GM12891 (cell line): ENCODE measurements at regions not wholly inside any gene's neighbourhood (a gene's known extent, or its start where the extent isn't known, plus 50 kb on each side); places are given as distances from the start of the nearest gene placed in this dataset.

ENCODE experiments used
- DNase-seq: peaks from one replicate; pipeline ENCODE4 v3.0.0; 2011; ENCODE audit warnings: low spot score; ENCODE audit not compliant: insufficient read length
- FAIRE-seq: peaks from 2 replicates; lab custom pipeline; 2011; peaks lifted over from hg19 to GRCh38; lab: Jason Lieb, UNC
- PAX5 ChIP-seq: IDR thresholded peaks from 2 replicates; pipeline ENCODE4 v1.6.1; 2011; ENCODE audit warnings: low read length, moderate library complexity, mild to moderate bottlenecking; ENCODE audit not compliant: insufficient read depth, severe bottlenecking
- POLR2A ChIP-seq: IDR thresholded peaks from 2 replicates; pipeline ENCODE4 v1.6.1; 2011; ENCODE audit warnings: low read depth, low read length, control low read depth
- POLR2AphosphoS5 ChIP-seq: IDR thresholded peaks from 2 replicates; pipeline ENCODE4 v1.6.1; 2011; ENCODE audit warnings: low read depth, low read length, control low read depth
- POU2F2 ChIP-seq: IDR thresholded peaks from 2 replicates; pipeline ENCODE4 v1.6.1; 2011; ENCODE audit warnings: low read depth, mild to moderate bottlenecking, control low read depth, low read length, moderate library complexity
- SPI1 ChIP-seq: IDR thresholded peaks from 2 replicates; pipeline ENCODE4 v1.6.1; 2011; ENCODE audit warnings: low read depth, low read length, control low read depth
- TAF1 ChIP-seq: IDR thresholded peaks from 2 replicates; pipeline ENCODE4 v1.6.1; 2011; ENCODE audit warnings: low read depth, low read length, control low read depth

GRCh38 chr5:10173716-10174115 lies 76.0 kb downstream of the ATPSCKMT start:
- TF ChIP-seq SPI1 (0 out of 2 replicates have a peak, but pooled peaks have one; percentile 18), POLR2A (no peak), POU2F2 (no peak), TAF1 (no peak), PAX5 (no peak)
- FAIRE-seq (no peak), DNase-seq (no peak)

- no peak for FAIRE-seq
- DNase-seq = no peak
- TF ChIP-seq PAX5 (no peak), SPI1 (no peak), TAF1 (no peak), POU2F2 (no peak), POLR2A (no peak), POLR2AphosphoS5 (no peak)
Measured at GRCh38 chr5:10172247-10172646, 77.4 kb downstream of the ATPSCKMT start.

GRCh38 chr5:10169359-10169758 lies 80.3 kb downstream of the ATPSCKMT start:
- FAIRE-seq (no peak), DNase-seq (no peak)
- TF ChIP-seq SPI1 (no peak), TAF1 (no peak), POU2F2 (no peak), POLR2AphosphoS5 (no peak), POLR2A (no peak), PAX5 (no peak)

- TF ChIP-seq PAX5 (no peak), POU2F2 (no peak), POLR2A (no peak), TAF1 (no peak), POLR2AphosphoS5 (no peak), SPI1 (no peak)
- FAIRE-seq (no peak), DNase-seq (no peak)
Measured at GRCh38 chr5:10168254-10168653, 81.4 kb downstream of the ATPSCKMT start.

- FAIRE-seq (no peak), DNase-seq (no peak)
- TF ChIP-seq PAX5 = no peak
- TF ChIP-seq POLR2A = no peak
- TF ChIP-seq POU2F2 = no peak
- no peak for TF ChIP-seq POLR2AphosphoS5
- TF ChIP-seq TAF1 = no peak
- TF ChIP-seq SPI1 = no peak
Measured at GRCh38 chr5:10167806-10168205, 81.9 kb downstream of the ATPSCKMT start.

GRCh38 chr5:10166392-10166791 lies 83.3 kb downstream of the ATPSCKMT start:
- FAIRE-seq (no peak), DNase-seq (no peak)
- no peak for TF ChIP-seq POLR2AphosphoS5
- no peak for TF ChIP-seq TAF1
- TF ChIP-seq POLR2A = no peak
- no peak for TF ChIP-seq PAX5
- no peak for TF ChIP-seq POU2F2
- no peak for TF ChIP-seq SPI1

- TF ChIP-seq POLR2A = no peak
- TF ChIP-seq POLR2AphosphoS5 = no peak
- no peak for TF ChIP-seq POU2F2
- TF ChIP-seq TAF1 = no peak
- no peak for TF ChIP-seq SPI1
- no peak for TF ChIP-seq PAX5
- DNase-seq (no peak), FAIRE-seq (no peak)
Measured at GRCh38 chr5:10162468-10162867, 87.2 kb downstream of the ATPSCKMT start.

- DNase-seq (no peak), FAIRE-seq (no peak)
- no peak for TF ChIP-seq TAF1
- TF ChIP-seq PAX5 = no peak
- no peak for TF ChIP-seq POU2F2
- no peak for TF ChIP-seq SPI1
- TF ChIP-seq POLR2A = no peak
- no peak for TF ChIP-seq POLR2AphosphoS5
Measured at GRCh38 chr5:10161778-10162177, 87.9 kb downstream of the ATPSCKMT start.

- TF ChIP-seq POLR2AphosphoS5 = no peak
- no peak for TF ChIP-seq SPI1
- TF ChIP-seq POLR2A = no peak
- no peak for TF ChIP-seq POU2F2
- FAIRE-seq (no peak), DNase-seq (no peak)
Measured at GRCh38 chr5:10160241-10160640, 89.4 kb downstream of the ATPSCKMT start.

GRCh38 chr5:10158886-10159285 lies 90.8 kb downstream of the ATPSCKMT start:
- DNase-seq (no peak), FAIRE-seq (no peak)
- TF ChIP-seq TAF1 (no peak), PAX5 (no peak), POLR2A (no peak), POU2F2 (no peak), SPI1 (no peak), POLR2AphosphoS5 (no peak)
